Panc1 (cell line): ENCODE measurements at regions not wholly inside any gene's neighbourhood (a gene's known extent, or its start where the extent isn't known, plus 50 kb on each side); places are given as distances from the start of the nearest gene placed in this dataset.

Experiments
- POLR2AphosphoS5 ChIP-seq: IDR thresholded peaks from 2 replicates; pipeline ENCODE4 v1.6.1; 2012; ENCODE audit warnings: mild to moderate bottlenecking, low read depth, low read length, moderate library complexity
- TCF7L2 ChIP-seq: IDR thresholded peaks from 2 replicates; pipeline ENCODE4 v1.6.1; 2011; ENCODE audit warnings: mild to moderate bottlenecking, low read depth, low read length, inconsistent platforms
- TF ChIP-seq, protein P1 (sequence below): fragments of 450-650 bp; IDR thresholded peaks from 2 replicates; pipeline ENCODE4 v1.5.1; 2017; ENCODE audit warnings: mild to moderate bottlenecking

DNA sequence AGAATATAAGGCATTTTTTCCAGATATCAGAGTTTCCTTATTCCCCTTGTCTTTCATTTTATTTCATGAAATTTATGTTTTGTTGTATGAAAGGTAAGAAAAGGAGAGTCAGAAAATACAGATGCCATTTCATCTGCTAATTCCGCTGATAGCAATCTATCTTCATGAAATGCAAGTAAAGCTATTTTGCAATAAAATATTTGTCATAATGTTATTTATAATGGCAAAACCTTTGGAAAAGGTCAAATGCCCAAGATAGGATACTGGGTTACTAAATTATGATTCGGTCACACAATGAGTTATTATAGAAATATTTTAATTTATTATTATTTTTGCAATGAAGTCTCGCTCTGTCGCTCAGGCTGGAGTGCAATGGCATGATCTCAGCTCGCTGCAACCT, 124.2 kb downstream of the SPP2 start:
- TF ChIP-seq, protein P1, sequence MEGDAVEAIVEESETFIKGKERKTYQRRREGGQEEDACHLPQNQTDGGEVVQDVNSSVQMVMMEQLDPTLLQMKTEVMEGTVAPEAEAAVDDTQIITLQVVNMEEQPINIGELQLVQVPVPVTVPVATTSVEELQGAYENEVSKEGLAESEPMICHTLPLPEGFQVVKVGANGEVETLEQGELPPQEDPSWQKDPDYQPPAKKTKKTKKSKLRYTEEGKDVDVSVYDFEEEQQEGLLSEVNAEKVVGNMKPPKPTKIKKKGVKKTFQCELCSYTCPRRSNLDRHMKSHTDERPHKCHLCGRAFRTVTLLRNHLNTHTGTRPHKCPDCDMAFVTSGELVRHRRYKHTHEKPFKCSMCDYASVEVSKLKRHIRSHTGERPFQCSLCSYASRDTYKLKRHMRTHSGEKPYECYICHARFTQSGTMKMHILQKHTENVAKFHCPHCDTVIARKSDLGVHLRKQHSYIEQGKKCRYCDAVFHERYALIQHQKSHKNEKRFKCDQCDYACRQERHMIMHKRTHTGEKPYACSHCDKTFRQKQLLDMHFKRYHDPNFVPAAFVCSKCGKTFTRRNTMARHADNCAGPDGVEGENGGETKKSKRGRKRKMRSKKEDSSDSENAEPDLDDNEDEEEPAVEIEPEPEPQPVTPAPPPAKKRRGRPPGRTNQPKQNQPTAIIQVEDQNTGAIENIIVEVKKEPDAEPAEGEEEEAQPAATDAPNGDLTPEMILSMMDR = no peak
- TF ChIP-seq TCF7L2 (no peak), POLR2AphosphoS5 (no peak)
